Gastroesophageal sphincter (tissue), 4 donors: ENCODE measurements at regions not wholly inside any gene's neighbourhood (a gene's known extent, or its start where the extent isn't known, plus 50 kb on each side); places are given as distances from the start of the nearest gene placed in this dataset.

Experiments
- ATAC-seq: fragments of 150-250 bp; one replicate; pipeline ENCODE4 v1.9.1; 2016; ENCODE audit warnings: mild to moderate bottlenecking, moderate library complexity
- H3K27ac ChIP-seq, 4 donors: fragments of 200-600 bp; sonication (generic) in 3 of 4; 1 replicate in 3 of 4; 2 replicates in 1 of 4; pipeline ENCODE4 v1.5.1; 2016 to 2019
- H3K27me3 ChIP-seq: fragments of 200-600 bp; sonication (generic); one replicate; pipeline ENCODE4 v1.5.1; 2019
- H3K36me3 ChIP-seq, 2 donors: fragments of 200-600 bp; sonication (generic); one replicate each; pipeline ENCODE4 v1.5.1; 2019; ENCODE audit warnings: control low read depth in 1 of 2
- H3K4me1 ChIP-seq, 3 donors: fragments of 200-600 bp; sonication (generic); 1 replicate in 2 of 3; 2 replicates in 1 of 3; pipeline ENCODE4 v1.5.1; 2016 to 2019; ENCODE audit warnings: control low read depth in 2 of 3
- H3K4me3 ChIP-seq, 2 donors: fragments of 200-600 bp; sonication (generic); one replicate each; pipeline ENCODE4 v1.5.1; 2019; ENCODE audit warnings: mild to moderate bottlenecking in 1 of 2, moderate library complexity in 1 of 2
- H3K9me3 ChIP-seq, 3 donors: fragments of 200-600 bp; sonication (generic); one replicate each; pipeline ENCODE4 v1.5.1; 2017 to 2019; ENCODE audit warnings: control low read depth in 2 of 3
- CTCF ChIP-seq, 4 experiments: fragments of 200-600 bp in 2 of 4; fragments of 450-650 bp in 2 of 4; sonication (generic) in 1 of 4; IDR thresholded peaks; one replicate each; pipeline ENCODE4 v1.5.1; 2017 to 2019; ENCODE audit warnings: antibody characterized with exemption in 4 of 4, mild to moderate bottlenecking in 2 of 4, moderate library complexity in 2 of 4
- EP300 ChIP-seq: sonication (generic); formaldehyde crosslinking; IDR thresholded peaks from one replicate; pipeline ENCODE4 v1.6.1; 2017; ENCODE audit warnings: antibody characterized with exemption, mild to moderate bottlenecking
- POLR2A ChIP-seq, 2 donors: fragments of 450-650 bp; IDR thresholded peaks; one replicate each; pipeline ENCODE4 v1.6.1; 2017; ENCODE audit warnings: antibody characterized with exemption in 2 of 2, mild to moderate bottlenecking in 2 of 2, moderate library complexity in 1 of 2
- POLR2AphosphoS5 ChIP-seq: sonication (generic); formaldehyde crosslinking; IDR thresholded peaks from one replicate; pipeline ENCODE4 v1.6.1; 2017; ENCODE audit warnings: antibody characterized with exemption
- WGBS, 2 donors: methylation state at CpG; one replicate each; pipeline ENCODE4 v1.1.5; 2018; ENCODE audit warnings: low coverage in 1 of 2; 5-methylcytosine and 5-hydroxymethylcytosine counted together

- whole genome bisulfite sequencing, 2 donors: 64 to 77% methylated on average over 3 of the region's 3 CpGs
- no peaks in the 10 kb centered on the region for H3K4me1 ChIP-seq
- no peaks in the 10 kb centered on the region for H3K36me3 ChIP-seq
- no peak for TF ChIP-seq POLR2A (IDR thresholded peaks at IDR 0.05)
- no peak for TF ChIP-seq EP300
- TF ChIP-seq POLR2AphosphoS5: no peak
- no peak for TF ChIP-seq CTCF (IDR thresholded peaks at IDR 0.05)
- H3K9me3 ChIP-seq: peaks cover 0 to 10% (median 0%) of the 10 kb centered on the region in 3 donors
- no peaks in the 10 kb centered on the region for H3K27me3 ChIP-seq
- no peak for ATAC-seq
- H3K27ac ChIP-seq: no peak overlapping the region
- H3K4me3 ChIP-seq: no peak overlapping the region
These were observed 229.9 kb downstream of the NR2F2 start for GRCh38 chr15:96560246-96560895.

- no peak for ATAC-seq
- Histone ChIP-seq H3K4me3 (no peak overlapping the region), H3K9me3 (peaks cover 0 to 10% (median 0%) of the 10 kb centered on the region in 3 donors), H3K4me1 (no peaks in the 10 kb centered on the region), H3K36me3 (no peaks in the 10 kb centered on the region), H3K27ac (no peak overlapping the region), H3K27me3 (no peaks in the 10 kb centered on the region)
- no peak for TF ChIP-seq EP300
- TF ChIP-seq CTCF (IDR thresholded peaks at IDR 0.05): no peak
- no peak for TF ChIP-seq POLR2AphosphoS5
- no peak for TF ChIP-seq POLR2A (IDR thresholded peaks at IDR 0.05)
- WGBS, 2 donors: 75 to 76% methylated on average over 2 of the region's 2 CpGs
These were observed 231.1 kb downstream of the NR2F2 start for GRCh38 chr15:96561593-96561992.

GRCh38 chr15:96564546-96564945, 234.0 kb downstream of the NR2F2 start:
- 82 to 85% methylated on average over 2 to 3 of the region's 3 CpGs for whole genome bisulfite sequencing, 2 donors
- no peak overlapping the region for H3K27ac ChIP-seq
- no peak overlapping the region for H3K4me3 ChIP-seq
- ATAC-seq: no peak
- H3K36me3 ChIP-seq: no peaks in the 10 kb centered on the region
- H3K27me3 ChIP-seq: no peaks in the 10 kb centered on the region
- H3K9me3 ChIP-seq: peaks cover 0 to 10% (median 0%) of the 10 kb centered on the region in 3 donors
- H3K4me1 ChIP-seq: no peaks in the 10 kb centered on the region
- TF ChIP-seq CTCF (IDR thresholded peaks at IDR 0.05) (no peak), POLR2A (IDR thresholded peaks at IDR 0.05) (no peak), POLR2AphosphoS5 (no peak), EP300 (no peak)

GRCh38 chr15:96565266-96565665, 234.8 kb downstream of the NR2F2 start:
- TF ChIP-seq POLR2A (IDR thresholded peaks at IDR 0.05): no peak
- TF ChIP-seq CTCF (IDR thresholded peaks at IDR 0.05): no peak
- TF ChIP-seq EP300: no peak
- TF ChIP-seq POLR2AphosphoS5: no peak
- WGBS, 2 donors: 38 to 74% methylated on average over 1 to 2 of the region's 2 CpGs
- peaks cover 0 to 10% (median 0%) of the 10 kb centered on the region in 3 donors for H3K9me3 ChIP-seq
- no peaks in the 10 kb centered on the region for H3K4me1 ChIP-seq
- no peak for ATAC-seq
- H3K27me3 ChIP-seq: no peaks in the 10 kb centered on the region
- H3K36me3 ChIP-seq: no peaks in the 10 kb centered on the region
- no peak overlapping the region for H3K4me3 ChIP-seq
- no peak overlapping the region for H3K27ac ChIP-seq

GRCh38 chr15:96574782-96575181, 244.3 kb downstream of the NR2F2 start:
- no peaks in the 10 kb centered on the region for H3K27me3 ChIP-seq
- no peak overlapping the region for H3K27ac ChIP-seq
- H3K4me3 ChIP-seq: no peak overlapping the region
- H3K4me1 ChIP-seq: no peaks in the 10 kb centered on the region
- 88 to 91% methylated on average over 9 to 10 of the region's 10 CpGs for WGBS, 2 donors
- no peak for ATAC-seq
- peaks cover 0 to 4% (median 0%) of the 10 kb centered on the region in 3 donors for H3K9me3 ChIP-seq
- H3K36me3 ChIP-seq: no peaks in the 10 kb centered on the region
- TF ChIP-seq CTCF (IDR thresholded peaks at IDR 0.05) (no peak), EP300 (no peak), POLR2A (IDR thresholded peaks at IDR 0.05) (no peak), POLR2AphosphoS5 (no peak)
